Nephron progenitor cell (in vitro differentiated cells): ENCODE measurements at regions not wholly inside any gene's neighbourhood (a gene's known extent, or its start where the extent isn't known, plus 50 kb on each side); places are given as distances from the start of the nearest gene placed in this dataset.

ENCODE experiments used
- DNase-seq: peaks from one replicate; pipeline ENCODE4 v3.0.0; 2021
- H3K27ac Mint-ChIP-seq: 2 replicates; pipeline ENCODE4 v1.8.0; 2021; ENCODE audit warnings: mild to moderate bottlenecking, moderate library complexity, mixed read lengths
- H3K27me3 Mint-ChIP-seq: 2 replicates; pipeline ENCODE4 v1.8.0; 2021; ENCODE audit warnings: mild to moderate bottlenecking, low read depth, mixed read lengths; ENCODE audit not compliant: poor library complexity
- H3K36me3 Mint-ChIP-seq: 2 replicates; pipeline ENCODE4 v1.8.0; 2021; ENCODE audit warnings: low read depth, mixed read lengths
- H3K4me1 Mint-ChIP-seq: 2 replicates; pipeline ENCODE4 v1.8.0; 2021; ENCODE audit warnings: mixed read lengths
- H3K4me3 Mint-ChIP-seq: 2 replicates; pipeline ENCODE4 v1.8.0; 2021; ENCODE audit warnings: mild to moderate bottlenecking, moderate library complexity, mixed read lengths
- H3K9me3 Mint-ChIP-seq: 2 replicates; pipeline ENCODE4 v1.8.0; 2021; ENCODE audit warnings: mild to moderate bottlenecking, moderate library complexity, mixed read lengths
- TF ChIP-seq, protein P1 (sequence below): fragments of 200-600 bp; sonication (generic); IDR thresholded peaks from 2 replicates; pipeline ENCODE4 v1.5.0; 2021; ENCODE audit warnings: antibody characterized with exemption

DNA sequence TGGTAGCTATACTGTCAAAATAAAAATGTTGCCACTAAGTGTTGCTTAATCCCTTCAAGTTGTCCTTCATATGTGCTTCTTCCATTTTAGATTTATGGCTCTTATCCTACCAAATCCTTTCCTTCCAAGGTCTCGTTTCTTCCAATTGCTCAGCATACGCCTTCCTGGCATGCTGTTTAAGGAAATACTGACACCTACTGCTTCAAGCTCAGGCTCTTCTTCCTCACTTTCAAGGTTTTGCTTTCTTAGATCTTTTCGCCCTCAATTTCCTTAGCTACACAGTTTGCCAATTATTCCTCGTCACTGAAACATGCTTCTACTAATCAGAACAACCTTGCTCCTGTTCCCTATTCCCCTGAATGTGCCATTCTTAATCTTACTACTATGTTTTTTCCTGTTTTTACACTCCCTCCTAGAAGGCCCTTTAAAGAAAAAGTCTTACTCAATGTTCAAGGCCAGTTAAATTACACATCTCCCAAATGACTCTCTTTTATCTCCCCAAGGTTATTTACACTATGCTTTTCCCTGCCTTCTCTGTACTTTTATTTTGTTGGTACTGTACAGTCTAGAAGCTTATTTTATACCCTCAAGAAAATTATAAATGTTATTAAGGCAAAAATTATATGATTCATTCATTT is 343.1 kb downstream of the MZT1 start:
- no peak overlapping the region for H3K27ac Mint-ChIP-seq
- H3K27me3 Mint-ChIP-seq: peaks cover 4% of the 10 kb centered on the region
- H3K4me3 Mint-ChIP-seq: no peak overlapping the region
- no peak for DNase-seq
- TF ChIP-seq, protein P1, sequence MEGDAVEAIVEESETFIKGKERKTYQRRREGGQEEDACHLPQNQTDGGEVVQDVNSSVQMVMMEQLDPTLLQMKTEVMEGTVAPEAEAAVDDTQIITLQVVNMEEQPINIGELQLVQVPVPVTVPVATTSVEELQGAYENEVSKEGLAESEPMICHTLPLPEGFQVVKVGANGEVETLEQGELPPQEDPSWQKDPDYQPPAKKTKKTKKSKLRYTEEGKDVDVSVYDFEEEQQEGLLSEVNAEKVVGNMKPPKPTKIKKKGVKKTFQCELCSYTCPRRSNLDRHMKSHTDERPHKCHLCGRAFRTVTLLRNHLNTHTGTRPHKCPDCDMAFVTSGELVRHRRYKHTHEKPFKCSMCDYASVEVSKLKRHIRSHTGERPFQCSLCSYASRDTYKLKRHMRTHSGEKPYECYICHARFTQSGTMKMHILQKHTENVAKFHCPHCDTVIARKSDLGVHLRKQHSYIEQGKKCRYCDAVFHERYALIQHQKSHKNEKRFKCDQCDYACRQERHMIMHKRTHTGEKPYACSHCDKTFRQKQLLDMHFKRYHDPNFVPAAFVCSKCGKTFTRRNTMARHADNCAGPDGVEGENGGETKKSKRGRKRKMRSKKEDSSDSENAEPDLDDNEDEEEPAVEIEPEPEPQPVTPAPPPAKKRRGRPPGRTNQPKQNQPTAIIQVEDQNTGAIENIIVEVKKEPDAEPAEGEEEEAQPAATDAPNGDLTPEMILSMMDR: no peak
- H3K36me3 Mint-ChIP-seq: no peaks in the 10 kb centered on the region
- no peaks in the 10 kb centered on the region for H3K4me1 Mint-ChIP-seq
- no peaks in the 10 kb centered on the region for H3K9me3 Mint-ChIP-seq

DNA sequence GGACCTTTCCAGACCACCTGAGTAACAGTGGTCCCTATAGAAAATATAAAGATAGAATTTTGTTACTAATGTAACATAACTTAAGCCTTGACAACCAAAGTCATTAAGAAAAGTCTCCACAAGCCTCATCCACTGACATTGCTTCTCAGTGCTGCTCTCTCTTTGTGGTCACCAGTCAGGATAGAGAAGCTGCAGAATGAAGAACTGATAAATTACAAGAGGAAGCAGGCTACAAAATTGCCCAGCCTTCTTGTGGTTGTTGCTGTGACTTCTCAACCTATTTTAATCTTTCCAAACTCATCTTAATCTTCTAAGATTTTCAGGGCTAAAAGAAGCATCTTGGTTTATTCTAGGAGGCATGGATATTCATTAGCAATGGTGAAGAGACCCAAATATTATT is 343.8 kb downstream of the MZT1 start:
- TF ChIP-seq, protein P1: no peak
- DNase-seq: no peak
- Mint-ChIP-seq H3K9me3 (no peaks in the 10 kb centered on the region), H3K27ac (no peak overlapping the region), H3K36me3 (no peaks in the 10 kb centered on the region), H3K4me1 (no peaks in the 10 kb centered on the region), H3K4me3 (no peak overlapping the region), H3K27me3 (no peaks in the 10 kb centered on the region)

DNA sequence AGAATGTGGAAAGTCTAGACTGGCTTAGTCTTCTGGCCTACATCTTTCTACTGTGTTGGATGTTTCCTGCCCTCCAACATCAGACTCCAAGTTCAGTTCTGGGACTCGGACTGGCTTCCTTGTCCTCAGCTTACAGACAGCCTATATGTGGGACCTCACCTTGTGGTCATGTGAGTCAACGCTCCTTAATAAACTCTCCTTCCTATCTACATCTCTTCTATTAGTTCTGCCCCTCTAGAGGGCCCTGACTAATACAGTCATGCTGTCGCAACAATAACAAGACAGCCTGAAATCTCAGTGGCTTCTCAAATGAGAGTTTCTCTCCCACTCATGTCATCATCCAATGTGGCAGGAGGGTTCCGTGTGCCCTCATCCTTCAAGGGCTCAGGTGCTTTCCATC is 347.8 kb downstream of the MZT1 start:
- no peaks in the 10 kb centered on the region for H3K36me3 Mint-ChIP-seq
- no peak for DNase-seq
- H3K4me1 Mint-ChIP-seq: no peaks in the 10 kb centered on the region
- TF ChIP-seq, protein P1: no peak
- H3K27me3 Mint-ChIP-seq: no peaks in the 10 kb centered on the region
- no peaks in the 10 kb centered on the region for H3K9me3 Mint-ChIP-seq
- no peak overlapping the region for H3K4me3 Mint-ChIP-seq
- H3K27ac Mint-ChIP-seq: no peak overlapping the region

DNA sequence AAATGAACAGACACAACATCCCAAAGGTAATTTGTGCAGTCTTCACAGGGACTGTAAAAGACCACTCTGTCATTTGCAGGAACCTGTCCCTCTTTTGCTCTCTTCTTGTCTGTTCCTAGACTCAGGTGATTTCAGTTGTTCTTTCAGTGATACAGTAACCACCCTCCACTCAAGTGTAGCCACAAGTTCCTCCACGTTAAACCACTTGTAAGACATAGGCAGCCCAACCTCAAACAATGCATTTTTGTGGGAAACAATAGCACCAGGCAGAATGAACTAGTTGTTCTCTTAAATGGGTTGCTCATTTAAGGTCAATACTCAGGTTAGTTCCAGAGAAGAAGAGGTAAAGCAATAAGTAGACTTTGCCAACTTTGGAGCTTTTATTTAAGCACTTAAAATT is 359.4 kb downstream of the MZT1 start:
- Mint-ChIP-seq H3K4me3 (no peak overlapping the region), H3K27me3 (no peaks in the 10 kb centered on the region), H3K9me3 (no peaks in the 10 kb centered on the region), H3K36me3 (no peaks in the 10 kb centered on the region), H3K27ac (no peak overlapping the region), H3K4me1 (no peaks in the 10 kb centered on the region)
- DNase-seq: no peak
- TF ChIP-seq, protein P1: no peak

DNA sequence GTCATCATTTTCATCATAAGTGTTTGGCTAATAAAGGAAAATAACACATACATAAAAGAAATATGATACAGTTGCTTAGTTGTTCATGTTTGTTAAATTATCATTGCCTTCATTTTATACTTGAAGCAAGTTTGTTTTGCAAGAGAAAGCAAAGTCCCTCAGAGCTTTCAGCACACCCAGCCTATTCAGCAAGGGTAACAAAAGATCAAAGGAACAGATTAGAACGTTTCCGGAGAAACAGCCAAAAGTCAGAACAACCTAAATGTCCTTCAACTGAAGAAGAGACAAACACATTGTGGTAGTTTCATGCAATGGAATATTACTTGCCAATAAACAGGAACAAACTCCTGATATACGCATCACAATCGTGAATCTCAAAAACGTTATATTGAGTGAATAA is 380.7 kb downstream of the MZT1 start:
- no peak overlapping the region for H3K4me3 Mint-ChIP-seq
- no peaks in the 10 kb centered on the region for H3K36me3 Mint-ChIP-seq
- DNase-seq: no peak
- no peaks in the 10 kb centered on the region for H3K4me1 Mint-ChIP-seq
- TF ChIP-seq, protein P1: no peak
- H3K27ac Mint-ChIP-seq: no peak overlapping the region
- H3K9me3 Mint-ChIP-seq: no peaks in the 10 kb centered on the region
- no peaks in the 10 kb centered on the region for H3K27me3 Mint-ChIP-seq

DNA sequence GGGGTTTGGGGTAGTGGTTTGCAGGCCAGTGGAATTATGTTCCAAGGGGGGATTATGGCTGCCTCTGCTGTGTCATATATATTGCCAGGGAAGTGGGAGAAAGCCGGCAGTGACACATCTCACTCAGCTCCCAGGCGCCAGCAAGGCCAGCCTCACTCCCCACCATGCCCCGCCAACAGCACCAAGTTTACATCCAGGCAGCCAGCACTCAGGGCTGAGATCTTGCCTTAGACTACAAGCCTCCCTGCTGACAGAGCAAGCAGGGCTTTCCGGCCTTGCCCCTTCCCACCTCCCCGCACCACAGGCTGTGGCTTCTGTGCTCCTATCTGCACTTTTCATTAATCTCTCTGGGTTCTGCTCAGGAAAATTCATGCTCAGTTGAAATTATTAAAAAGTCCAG is 385.1 kb downstream of the MZT1 start:
- no peak overlapping the region for H3K4me3 Mint-ChIP-seq
- peaks cover 15% of the 10 kb centered on the region for H3K9me3 Mint-ChIP-seq
- TF ChIP-seq, protein P1: no peak
- H3K27me3 Mint-ChIP-seq: peaks cover 2% of the 10 kb centered on the region
- no peaks in the 10 kb centered on the region for H3K4me1 Mint-ChIP-seq
- no peaks in the 10 kb centered on the region for H3K36me3 Mint-ChIP-seq
- no peak for DNase-seq
- H3K27ac Mint-ChIP-seq: no peak overlapping the region
